ENCODE measurements at regions not wholly inside any gene's neighbourhood (a gene's known extent, or its start where the extent isn't known, plus 50 kb on each side); places are given as distances from the start of the nearest gene placed in this dataset.

DNA sequence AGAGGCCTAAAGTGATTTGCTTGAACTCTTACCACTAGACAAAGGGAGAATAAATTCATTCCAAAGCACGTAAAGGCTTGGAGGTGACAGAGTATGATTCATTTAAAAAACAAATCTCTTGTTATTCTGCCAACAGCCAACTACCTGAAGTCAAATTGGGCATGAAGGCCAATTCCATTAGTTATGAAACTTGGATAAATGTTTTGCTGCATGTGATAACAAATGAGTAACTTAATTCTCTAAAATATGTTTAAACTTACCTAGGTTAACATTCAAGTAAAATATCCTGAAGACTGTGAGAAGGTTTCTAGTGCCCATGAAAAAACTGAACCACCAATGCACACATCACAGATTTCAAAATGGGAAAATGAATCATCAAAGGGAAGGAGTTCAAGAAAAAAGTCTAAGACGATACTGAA is 120.1 kb upstream of the TSLP start:
- TF ChIP-seq BACH2 (CRISPR knock-in tag; IDR thresholded peaks at IDR 0.05; ENCODE audit: borderline replicate concordance), result no peak
- TF ChIP-seq ZNF565 (CRISPR knock-in tag; conservative IDR thresholded peaks at IDR 0.05; ENCODE audit: low read depth), result no peak
- TF ChIP-seq, protein P1, sequence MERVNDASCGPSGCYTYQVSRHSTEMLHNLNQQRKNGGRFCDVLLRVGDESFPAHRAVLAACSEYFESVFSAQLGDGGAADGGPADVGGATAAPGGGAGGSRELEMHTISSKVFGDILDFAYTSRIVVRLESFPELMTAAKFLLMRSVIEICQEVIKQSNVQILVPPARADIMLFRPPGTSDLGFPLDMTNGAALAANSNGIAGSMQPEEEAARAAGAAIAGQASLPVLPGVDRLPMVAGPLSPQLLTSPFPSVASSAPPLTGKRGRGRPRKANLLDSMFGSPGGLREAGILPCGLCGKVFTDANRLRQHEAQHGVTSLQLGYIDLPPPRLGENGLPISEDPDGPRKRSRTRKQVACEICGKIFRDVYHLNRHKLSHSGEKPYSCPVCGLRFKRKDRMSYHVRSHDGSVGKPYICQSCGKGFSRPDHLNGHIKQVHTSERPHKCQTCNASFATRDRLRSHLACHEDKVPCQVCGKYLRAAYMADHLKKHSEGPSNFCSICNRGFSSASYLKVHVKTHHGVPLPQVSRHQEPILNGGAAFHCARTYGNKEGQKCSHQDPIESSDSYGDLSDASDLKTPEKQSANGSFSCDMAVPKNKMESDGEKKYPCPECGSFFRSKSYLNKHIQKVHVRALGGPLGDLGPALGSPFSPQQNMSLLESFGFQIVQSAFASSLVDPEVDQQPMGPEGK (CRISPR knock-in tag; IDR thresholded peaks at IDR 0.05; ENCODE audit: borderline replicate concordance), result no peak
- no peak for TF ChIP-seq RARB (CRISPR knock-in tag; IDR thresholded peaks at IDR 0.05)
- TF ChIP-seq GLIS3 (CRISPR knock-in tag; IDR thresholded peaks at IDR 0.05), result no peak
- no peak for TF ChIP-seq TOX (CRISPR knock-in tag; IDR thresholded peaks at IDR 0.05; ENCODE audit: borderline replicate concordance)
- TF ChIP-seq TCF4 (CRISPR knock-in tag; IDR thresholded peaks at IDR 0.05; ENCODE audit: borderline replicate concordance), result no peak
- TF ChIP-seq ISL1 (CRISPR knock-in tag; IDR thresholded peaks at IDR 0.05), result no peak
- TF ChIP-seq, protein P2, sequence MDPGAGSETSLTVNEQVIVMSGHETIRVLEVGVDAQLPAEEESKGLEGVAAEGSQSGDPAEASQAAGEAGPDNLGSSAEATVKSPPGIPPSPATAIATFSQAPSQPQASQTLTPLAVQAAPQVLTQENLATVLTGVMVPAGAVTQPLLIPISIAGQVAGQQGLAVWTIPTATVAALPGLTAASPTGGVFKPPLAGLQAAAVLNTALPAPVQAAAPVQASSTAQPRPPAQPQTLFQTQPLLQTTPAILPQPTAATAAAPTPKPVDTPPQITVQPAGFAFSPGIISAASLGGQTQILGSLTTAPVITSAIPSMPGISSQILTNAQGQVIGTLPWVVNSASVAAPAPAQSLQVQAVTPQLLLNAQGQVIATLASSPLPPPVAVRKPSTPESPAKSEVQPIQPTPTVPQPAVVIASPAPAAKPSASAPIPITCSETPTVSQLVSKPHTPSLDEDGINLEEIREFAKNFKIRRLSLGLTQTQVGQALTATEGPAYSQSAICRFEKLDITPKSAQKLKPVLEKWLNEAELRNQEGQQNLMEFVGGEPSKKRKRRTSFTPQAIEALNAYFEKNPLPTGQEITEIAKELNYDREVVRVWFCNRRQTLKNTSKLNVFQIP (CRISPR knock-in tag; IDR thresholded peaks at IDR 0.05; ENCODE audit: borderline replicate concordance, low read depth), result no peak
- no peak for TF ChIP-seq ZFP3 (CRISPR knock-in tag; IDR thresholded peaks at IDR 0.05)
- no peak for TF ChIP-seq ZNF8 (CRISPR knock-in tag; IDR thresholded peaks at IDR 0.05)
- TF ChIP-seq ZFP30 (CRISPR knock-in tag; IDR thresholded peaks at IDR 0.05), result no peak
- no peak for TF ChIP-seq ZC3H10 (CRISPR knock-in tag; IDR thresholded peaks at IDR 0.05)

Data from SK-N-SH treated with all-trans-retinoic acid at 6 μM for 48 hours (cell line).